ENCODE measurements at regions not wholly inside any gene's neighbourhood (a gene's known extent, or its start where the extent isn't known, plus 50 kb on each side); places are given as distances from the start of the nearest gene placed in this dataset.

GRCh38 chr1:25167269-25168192 lies 64.8 kb downstream of the SYF2 start:
- no peaks in the 10 kb centered on the region for H3K27me3 ChIP-seq
- intact Hi-C loops (cut with DNase I) = no loop called here
- no peak for DNase-seq (ENCODE audit: extremely low spot score in 2 of 2)
- H3K9me3 ChIP-seq = no peaks in the 10 kb centered on the region
- no peaks in the 10 kb centered on the region for H3K36me3 ChIP-seq
- H3K4me3 ChIP-seq = no peak overlapping the region
- no peak overlapping the region for H3K27ac ChIP-seq
- no peak for TF ChIP-seq POLR2AphosphoS5 (IDR thresholded peaks at IDR 0.05; ENCODE audit: insufficient read depth in 1 of 2, low read depth in 1 of 2)
- TF ChIP-seq POLR2A (IDR thresholded peaks at IDR 0.05) = no peak
- no peak for TF ChIP-seq CTCF (IDR thresholded peaks at IDR 0.05)
- no peaks in the 10 kb centered on the region for H3K4me1 ChIP-seq

GRCh38 chr1:25166847-25167246 lies 65.5 kb downstream of the SYF2 start:
- intact Hi-C loops (cut with DNase I) = no loop called here
- no peak overlapping the region for H3K27ac ChIP-seq
- no peaks in the 10 kb centered on the region for H3K36me3 ChIP-seq
- H3K27me3 ChIP-seq = no peaks in the 10 kb centered on the region
- TF ChIP-seq POLR2A (IDR thresholded peaks at IDR 0.05) = no peak
- no peak for TF ChIP-seq CTCF (IDR thresholded peaks at IDR 0.05)
- no peak for TF ChIP-seq POLR2AphosphoS5 (IDR thresholded peaks at IDR 0.05; ENCODE audit: insufficient read depth in 1 of 2, low read depth in 1 of 2)
- no peaks in the 10 kb centered on the region for H3K4me1 ChIP-seq
- H3K4me3 ChIP-seq = no peak overlapping the region
- no peak for DNase-seq (ENCODE audit: extremely low spot score in 2 of 2)
- H3K9me3 ChIP-seq = no peaks in the 10 kb centered on the region

GRCh38 chr1:25163986-25164385 lies 68.3 kb downstream of the SYF2 start:
- H3K4me3 ChIP-seq = no peak overlapping the region
- H3K4me1 ChIP-seq = no peaks in the 10 kb centered on the region
- no peak overlapping the region for H3K27ac ChIP-seq
- intact Hi-C loops (cut with DNase I) = no loop called here
- no peaks in the 10 kb centered on the region for H3K9me3 ChIP-seq
- TF ChIP-seq CTCF (IDR thresholded peaks at IDR 0.05) = no peak
- TF ChIP-seq POLR2A (IDR thresholded peaks at IDR 0.05) = no peak
- TF ChIP-seq POLR2AphosphoS5 (IDR thresholded peaks at IDR 0.05; ENCODE audit: insufficient read depth in 1 of 2, low read depth in 1 of 2) = no peak
- no peaks in the 10 kb centered on the region for H3K27me3 ChIP-seq
- DNase-seq (ENCODE audit: extremely low spot score in 2 of 2) = no peak
- H3K36me3 ChIP-seq = no peaks in the 10 kb centered on the region

- intact Hi-C loops (cut with DNase I) = no loop called here
- no peak overlapping the region for H3K4me3 ChIP-seq
- DNase-seq (ENCODE audit: extremely low spot score in 2 of 2) = no peak
These were observed 70.3 kb downstream of the SYF2 start for GRCh38 chr1:25161981-25162380.

More at GRCh38 chr1:25161981-25162380, 70.3 kb downstream of the SYF2 start:
- Histone ChIP-seq H3K4me1 (no peaks in the 10 kb centered on the region), H3K27me3 (no peaks in the 10 kb centered on the region), H3K9me3 (no peaks in the 10 kb centered on the region), H3K27ac (no peak overlapping the region), H3K36me3 (no peaks in the 10 kb centered on the region)
- TF ChIP-seq CTCF (IDR thresholded peaks at IDR 0.05) (no peak), POLR2AphosphoS5 (IDR thresholded peaks at IDR 0.05; ENCODE audit: insufficient read depth in 1 of 2, low read depth in 1 of 2) (no peak), POLR2A (IDR thresholded peaks at IDR 0.05) (no peak)
